ENCODE measurements at regions not wholly inside any gene's neighbourhood (a gene's known extent, or its start where the extent isn't known, plus 50 kb on each side); places are given as distances from the start of the nearest gene placed in this dataset.

GRCh38 chr5:153421676-153422075 is 68.8 kb upstream of the GRIA1 start:
- H3K9me3 ChIP-seq (ENCODE audit: control insufficient read depth, insufficient read depth, low read depth, low read length) = no peaks in the 10 kb centered on the region
- H3K4me1 ChIP-seq (ENCODE audit: control insufficient read depth, insufficient read depth, low read length) = no peaks in the 10 kb centered on the region
- H3K27ac ChIP-seq (ENCODE audit: extremely low read depth, low read depth, low read length) = no peak overlapping the region
- TF ChIP-seq GLIS1 (tag by site-specific recombination; IDR thresholded peaks at IDR 0.05) = no peak
- no peak for TF ChIP-seq SCRT1 (tag by site-specific recombination; IDR thresholded peaks at IDR 0.05; ENCODE audit: borderline replicate concordance)
- TF ChIP-seq ZNF26 (tag by site-specific recombination; IDR thresholded peaks at IDR 0.05) = no peak
- TF ChIP-seq ZBTB10 (tag by site-specific recombination; IDR thresholded peaks at IDR 0.05) = no peak
- TF ChIP-seq KLF7 (tag by site-specific recombination; IDR thresholded peaks at IDR 0.05; ENCODE audit: borderline replicate concordance) = no peak
- TF ChIP-seq PBX3 (CRISPR knock-in tag; IDR thresholded peaks at IDR 0.05) = no peak
- TF ChIP-seq ZNF621 (tag by site-specific recombination; IDR thresholded peaks at IDR 0.05) = no peak
- no peak for TF ChIP-seq ZNF561 (tag by site-specific recombination; IDR thresholded peaks at IDR 0.05; ENCODE audit: borderline replicate concordance)
- TF ChIP-seq ZFHX2 (tag by site-specific recombination; conservative IDR thresholded peaks at IDR 0.05) = no peak
- no peak for TF ChIP-seq ZNF521 (tag by site-specific recombination; IDR thresholded peaks at IDR 0.05)
- no peak for TF ChIP-seq ZSCAN5A (tag by site-specific recombination; IDR thresholded peaks at IDR 0.05)
- no peak for TF ChIP-seq ZFP69B (tag by site-specific recombination; IDR thresholded peaks at IDR 0.05)
- TF ChIP-seq TSHZ1 (tag by site-specific recombination; IDR thresholded peaks at IDR 0.05; ENCODE audit: borderline replicate concordance) = no peak
- H3K36me3 ChIP-seq (ENCODE audit: control insufficient read depth in 2 of 2, insufficient read depth in 1 of 2, low read length in 2 of 2) = no peaks in the 10 kb centered on the region
- H3K4me3 ChIP-seq (ENCODE audit: low read depth, low read length) = no peak overlapping the region
- CTCF ChIA-PET = interaction anchor here (0.6 kb wide), 1 partner anchor 303 kb away, joined by 3 read pairs; no protein-coding TSS in a partner anchor
- POLR2A ChIA-PET = no interaction called here

- Histone ChIP-seq H3K9me3 (ENCODE audit: control insufficient read depth, insufficient read depth, low read depth, low read length) (no peaks in the 10 kb centered on the region), H3K36me3 (ENCODE audit: control insufficient read depth in 2 of 2, insufficient read depth in 1 of 2, low read length in 2 of 2) (no peaks in the 10 kb centered on the region), H3K4me3 (ENCODE audit: low read depth, low read length) (no peak overlapping the region), H3K4me1 (ENCODE audit: control insufficient read depth, insufficient read depth, low read length) (no peaks in the 10 kb centered on the region), H3K27ac (ENCODE audit: extremely low read depth, low read depth, low read length) (no peak overlapping the region)
- CTCF ChIA-PET = interaction anchor here (0.6 to 1.4 kb wide), 4 partner anchors 14 to 818 kb away, joined by 3 to 4 read pairs (median 4); no protein-coding TSS in a partner anchor
- no peak for TF ChIP-seq ZBTB44 (tag by site-specific recombination; IDR thresholded peaks at IDR 0.05)
- POLR2A ChIA-PET = no interaction called here
These were observed 64.6 kb upstream of the GRIA1 start for GRCh38 chr5:153425914-153426313.
